RWPE2 (cell line): ENCODE measurements at regions not wholly inside any gene's neighbourhood (a gene's known extent, or its start where the extent isn't known, plus 50 kb on each side); places are given as distances from the start of the nearest gene placed in this dataset.
"Not testable (repeated sequence)": the region's sequence is repeated elsewhere in the genome, so short reads cannot be mapped to it uniquely, and the experiment has no call there.

Experiments
- ATAC-seq: fragments of 200-7000 bp; cut with Tn5 transposase; 3 replicates; pipeline ENCODE4 v1.9.1; 2021; ENCODE audit warnings: low read depth
- DNase-seq: peaks from one replicate; pipeline ENCODE4 v3.0.0-alpha.2; 2020; ENCODE audit warnings: low spot score
- H3K27ac ChIP-seq: fragments of 450-650 bp; 2 replicates; pipeline ENCODE4 v1.5.1; 2017; ENCODE audit warnings: mild to moderate bottlenecking; ENCODE audit not compliant: poor library complexity, severe bottlenecking
- H3K27me3 ChIP-seq: fragments of 250-450 bp; sonication (Bioruptor Pico); 2 replicates; pipeline ENCODE4 v1.5.1; 2021; ENCODE audit warnings: mild to moderate bottlenecking, moderate library complexity; ENCODE audit not compliant: insufficient read depth, poor library complexity, severe bottlenecking
- H3K36me3 ChIP-seq: fragments of 250-450 bp; sonication (Bioruptor Pico); 2 replicates; pipeline ENCODE4 v1.5.1; 2020; ENCODE audit warnings: low read depth, mild to moderate bottlenecking, moderate library complexity
- H3K4me1 ChIP-seq: fragments of 250-450 bp; sonication (Bioruptor Pico); 2 replicates; pipeline ENCODE4 v1.5.1; 2021; ENCODE audit warnings: mild to moderate bottlenecking, moderate library complexity; ENCODE audit not compliant: insufficient read depth, poor library complexity, severe bottlenecking
- H3K4me3 ChIP-seq: fragments of 250-450 bp; sonication (Bioruptor Pico); 2 replicates; pipeline ENCODE4 v1.5.1; 2021; ENCODE audit warnings: mild to moderate bottlenecking, moderate library complexity; ENCODE audit not compliant: severe bottlenecking
- H3K9me3 ChIP-seq: fragments of 250-450 bp; sonication (Bioruptor Pico); 2 replicates; pipeline ENCODE4 v1.5.1; 2021; ENCODE audit warnings: mild to moderate bottlenecking, moderate library complexity; ENCODE audit not compliant: severe bottlenecking
- TF ChIP-seq, protein P1 (sequence below): fragments of 450-650 bp; IDR thresholded peaks from one replicate; pipeline ENCODE4 v1.5.1; 2017; ENCODE audit warnings: mild to moderate bottlenecking, moderate library complexity; ENCODE audit not compliant: poor library complexity, severe bottlenecking

DNA sequence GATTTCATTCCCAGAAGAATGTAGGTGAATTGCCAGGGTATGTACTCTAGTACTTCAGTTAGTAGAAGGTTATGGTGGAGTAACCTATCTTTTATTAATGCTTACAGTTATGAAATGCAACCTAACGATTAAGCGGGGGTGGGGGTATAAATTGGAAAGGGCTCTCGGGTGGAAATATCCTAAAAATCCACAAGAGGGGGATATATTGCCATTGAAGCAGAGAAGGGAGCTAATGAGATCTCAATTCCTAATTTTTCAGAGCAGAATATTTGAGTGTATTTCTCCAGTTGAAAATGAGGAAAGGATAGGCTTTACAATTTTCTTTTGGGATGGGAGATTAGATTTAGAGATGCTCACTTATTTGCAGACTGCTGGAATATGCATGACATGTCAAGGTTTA lies 90.8 kb downstream of the DNAJB9 start:
- no peak for DNase-seq

DNA sequence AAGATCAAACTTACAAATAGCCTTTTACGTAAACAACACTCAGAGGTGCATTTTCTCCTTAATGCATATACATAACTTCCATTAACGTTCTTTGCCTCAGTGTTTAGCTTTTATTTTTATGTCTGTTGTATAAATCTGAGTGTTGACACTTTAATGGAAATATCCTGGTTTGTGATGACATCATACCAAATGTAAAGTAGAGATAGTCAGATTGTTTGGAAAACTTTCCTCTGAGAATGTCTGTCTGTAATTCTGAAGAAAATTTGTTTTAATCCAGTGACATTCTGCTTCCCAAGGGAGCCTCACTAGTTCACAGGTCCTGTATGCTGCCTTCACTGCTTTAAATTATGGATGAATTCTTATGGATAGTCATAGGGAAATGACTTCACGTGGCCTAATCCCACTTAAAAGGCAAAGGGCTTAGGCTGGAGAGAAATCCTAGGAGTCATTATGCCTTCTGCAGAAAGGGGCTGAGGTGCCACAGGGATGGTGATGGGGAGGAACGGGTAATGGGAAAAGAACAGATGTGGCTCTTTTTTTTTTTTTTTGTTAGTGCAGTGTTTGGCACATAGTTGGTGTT lies 93.2 kb downstream of the DNAJB9 start:
- H3K36me3 ChIP-seq: no peaks in the 10 kb centered on the region
- no peak for ATAC-seq
- H3K27ac ChIP-seq: no peak overlapping the region
- no peaks in the 10 kb centered on the region for H3K4me1 ChIP-seq
- no peak overlapping the region for H3K4me3 ChIP-seq
- H3K9me3 ChIP-seq: no peaks in the 10 kb centered on the region
- no peaks in the 10 kb centered on the region for H3K27me3 ChIP-seq
- TF ChIP-seq, protein P1, sequence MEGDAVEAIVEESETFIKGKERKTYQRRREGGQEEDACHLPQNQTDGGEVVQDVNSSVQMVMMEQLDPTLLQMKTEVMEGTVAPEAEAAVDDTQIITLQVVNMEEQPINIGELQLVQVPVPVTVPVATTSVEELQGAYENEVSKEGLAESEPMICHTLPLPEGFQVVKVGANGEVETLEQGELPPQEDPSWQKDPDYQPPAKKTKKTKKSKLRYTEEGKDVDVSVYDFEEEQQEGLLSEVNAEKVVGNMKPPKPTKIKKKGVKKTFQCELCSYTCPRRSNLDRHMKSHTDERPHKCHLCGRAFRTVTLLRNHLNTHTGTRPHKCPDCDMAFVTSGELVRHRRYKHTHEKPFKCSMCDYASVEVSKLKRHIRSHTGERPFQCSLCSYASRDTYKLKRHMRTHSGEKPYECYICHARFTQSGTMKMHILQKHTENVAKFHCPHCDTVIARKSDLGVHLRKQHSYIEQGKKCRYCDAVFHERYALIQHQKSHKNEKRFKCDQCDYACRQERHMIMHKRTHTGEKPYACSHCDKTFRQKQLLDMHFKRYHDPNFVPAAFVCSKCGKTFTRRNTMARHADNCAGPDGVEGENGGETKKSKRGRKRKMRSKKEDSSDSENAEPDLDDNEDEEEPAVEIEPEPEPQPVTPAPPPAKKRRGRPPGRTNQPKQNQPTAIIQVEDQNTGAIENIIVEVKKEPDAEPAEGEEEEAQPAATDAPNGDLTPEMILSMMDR: no peak
- no peak for DNase-seq

More for the DNA sequence above, 90.8 kb downstream of the DNAJB9 start:
- H3K27ac ChIP-seq: no peak overlapping the region
- no peak overlapping the region for H3K4me3 ChIP-seq
- H3K9me3 ChIP-seq: no peaks in the 10 kb centered on the region
- ATAC-seq: no peak
- no peaks in the 10 kb centered on the region for H3K27me3 ChIP-seq
- TF ChIP-seq, protein P1: peak; percentile 26
- H3K36me3 ChIP-seq: no peaks in the 10 kb centered on the region
- H3K4me1 ChIP-seq: no peaks in the 10 kb centered on the region

DNA sequence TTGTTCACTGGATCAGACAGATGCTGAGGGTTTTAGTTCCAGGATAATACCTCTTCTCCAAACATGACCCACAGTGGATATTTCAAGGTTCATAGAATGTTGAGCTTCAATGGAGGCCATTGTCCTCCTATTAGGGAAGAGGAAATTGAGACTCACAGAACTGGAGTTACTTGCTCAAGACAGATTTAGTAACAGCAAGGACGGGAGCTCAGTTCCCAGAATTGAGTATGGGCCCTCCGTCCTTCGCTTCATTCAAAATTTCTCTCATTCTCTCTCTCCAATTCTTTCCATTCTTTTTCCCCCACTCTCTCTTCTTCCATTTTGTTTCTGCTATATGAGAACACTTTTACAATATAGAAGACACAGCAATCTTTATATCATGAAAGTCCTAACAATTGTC lies 94.0 kb downstream of the DNAJB9 start:
- no peak for DNase-seq
- ATAC-seq: no peak

DNA sequence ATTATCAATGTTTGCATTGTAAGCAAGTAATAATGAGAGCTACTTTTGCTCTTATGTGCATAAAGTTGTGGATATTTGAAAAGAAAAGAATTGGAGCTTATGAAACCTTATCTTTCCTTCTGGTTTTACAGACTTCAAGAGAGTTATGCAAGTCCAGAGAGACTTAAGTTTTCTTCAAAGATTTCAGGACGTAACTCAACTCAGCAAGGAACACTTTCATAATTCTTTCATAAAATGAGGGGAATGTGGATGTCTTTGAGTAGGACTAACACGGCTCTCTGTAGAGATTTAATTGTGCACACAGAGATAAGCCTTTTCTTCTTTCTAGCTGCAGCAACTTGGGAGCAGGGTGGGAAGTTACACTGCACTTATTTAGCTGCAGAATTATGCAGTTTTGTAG lies 97.5 kb downstream of the DNAJB9 start:
- H3K36me3 ChIP-seq: no peaks in the 10 kb centered on the region
- H3K9me3 ChIP-seq: no peaks in the 10 kb centered on the region
- no peak overlapping the region for H3K4me3 ChIP-seq
- no peak overlapping the region for H3K27ac ChIP-seq
- H3K4me1 ChIP-seq: no peaks in the 10 kb centered on the region
- ATAC-seq (no peak), DNase-seq (no peak)
- TF ChIP-seq, protein P1: no peak
- H3K27me3 ChIP-seq: no peaks in the 10 kb centered on the region

More for the DNA sequence above, 94.0 kb downstream of the DNAJB9 start:
- Histone ChIP-seq H3K4me1 (no peaks in the 10 kb centered on the region), H3K4me3 (no peak overlapping the region), H3K36me3 (no peaks in the 10 kb centered on the region), H3K27me3 (no peaks in the 10 kb centered on the region), H3K9me3 (no peaks in the 10 kb centered on the region), H3K27ac (no peak overlapping the region)
- TF ChIP-seq, protein P1: no peak

DNA sequence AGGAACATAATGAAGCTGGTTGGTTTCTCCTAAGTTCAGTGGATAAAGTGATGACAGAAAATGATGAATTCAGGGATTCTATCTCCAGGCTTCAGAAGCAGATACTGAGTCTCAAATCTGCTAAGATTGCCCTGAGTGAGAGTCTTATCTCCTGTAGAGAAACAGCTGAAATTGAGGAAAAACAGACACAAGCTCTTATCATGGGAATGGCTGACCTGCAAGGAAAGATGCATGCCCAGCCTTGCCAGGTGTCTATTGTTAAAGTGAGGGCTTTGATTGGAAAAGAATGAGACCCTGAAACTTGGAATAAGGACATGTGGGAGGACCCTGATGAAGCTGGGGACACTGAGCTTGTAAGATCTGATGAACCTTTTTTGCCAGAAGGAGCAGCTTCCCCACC lies 100.3 kb downstream of the DNAJB9 start:
- Histone ChIP-seq H3K36me3 (no peaks in the 10 kb centered on the region), H3K4me1 (no peaks in the 10 kb centered on the region), H3K9me3 (no peaks in the 10 kb centered on the region), H3K4me3 (no peak overlapping the region), H3K27ac (no peak overlapping the region), H3K27me3 (no peaks in the 10 kb centered on the region)
- ATAC-seq (no peak), DNase-seq (no peak)
- TF ChIP-seq, protein P1: no peak

DNA sequence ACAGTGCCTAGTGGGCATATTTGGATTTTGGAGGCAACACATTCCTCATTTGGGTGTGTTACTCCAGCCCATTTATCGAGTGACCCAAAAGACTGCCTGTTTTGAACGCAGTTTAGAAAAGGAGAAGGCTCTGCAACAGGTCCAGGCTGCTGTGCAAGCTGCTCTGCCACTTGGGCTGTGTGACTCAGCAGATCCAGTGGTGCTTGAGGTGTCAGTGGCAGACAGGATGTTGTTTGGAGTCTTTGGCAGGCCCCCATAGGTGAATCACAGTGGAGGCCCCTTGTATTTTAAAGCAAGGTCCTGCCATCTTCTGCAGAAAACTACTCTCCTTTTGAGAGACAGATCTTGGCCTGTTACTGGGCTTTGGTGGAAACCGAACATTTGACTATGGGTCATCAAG lies 104.0 kb downstream of the DNAJB9 start:
- ATAC-seq, H3K27me3 ChIP-seq, H3K9me3 ChIP-seq, DNase-seq, H3K4me1 ChIP-seq, H3K4me3 ChIP-seq, H3K36me3 ChIP-seq, H3K27ac ChIP-seq: not testable (repeated sequence)
